ENCODE measurements at regions not wholly inside any gene's neighbourhood (a gene's known extent, or its start where the extent isn't known, plus 50 kb on each side); places are given as distances from the start of the nearest gene placed in this dataset.

DNA sequence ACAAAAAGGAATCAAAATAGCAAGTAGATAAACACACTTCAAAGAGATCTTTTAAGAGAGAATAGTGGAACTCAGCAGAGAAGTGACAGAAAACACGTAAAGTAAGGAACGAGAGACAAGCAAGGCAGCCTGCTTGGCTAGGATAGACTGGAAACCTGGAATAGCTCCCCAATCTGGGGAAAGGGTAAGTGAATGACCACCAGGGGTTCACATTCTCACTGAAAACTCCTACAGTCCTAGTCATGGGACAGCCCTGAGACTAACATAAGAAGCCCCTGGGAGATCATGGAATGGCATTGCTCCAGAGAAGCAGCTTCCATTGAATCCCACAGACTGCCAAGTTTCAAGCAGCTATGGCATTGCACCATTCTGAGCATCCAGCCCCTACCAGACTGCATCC, 363.6 kb upstream of the ARPP21 start:
- DNase-seq, result no peak
- WGBS, 2 donors, result 71 to 74% methylated on average over 2 of the region's 2 CpGs
- no peaks in the 10 kb centered on the region for H3K36me3 ChIP-seq
- H3K27me3 ChIP-seq, result no peaks in the 10 kb centered on the region
- no peak overlapping the region for H3K4me3 ChIP-seq
- no peaks in the 10 kb centered on the region for H3K9me3 ChIP-seq
- no peak for TF ChIP-seq POLR2A (IDR thresholded peaks at IDR 0.05)
- TF ChIP-seq, protein P1, sequence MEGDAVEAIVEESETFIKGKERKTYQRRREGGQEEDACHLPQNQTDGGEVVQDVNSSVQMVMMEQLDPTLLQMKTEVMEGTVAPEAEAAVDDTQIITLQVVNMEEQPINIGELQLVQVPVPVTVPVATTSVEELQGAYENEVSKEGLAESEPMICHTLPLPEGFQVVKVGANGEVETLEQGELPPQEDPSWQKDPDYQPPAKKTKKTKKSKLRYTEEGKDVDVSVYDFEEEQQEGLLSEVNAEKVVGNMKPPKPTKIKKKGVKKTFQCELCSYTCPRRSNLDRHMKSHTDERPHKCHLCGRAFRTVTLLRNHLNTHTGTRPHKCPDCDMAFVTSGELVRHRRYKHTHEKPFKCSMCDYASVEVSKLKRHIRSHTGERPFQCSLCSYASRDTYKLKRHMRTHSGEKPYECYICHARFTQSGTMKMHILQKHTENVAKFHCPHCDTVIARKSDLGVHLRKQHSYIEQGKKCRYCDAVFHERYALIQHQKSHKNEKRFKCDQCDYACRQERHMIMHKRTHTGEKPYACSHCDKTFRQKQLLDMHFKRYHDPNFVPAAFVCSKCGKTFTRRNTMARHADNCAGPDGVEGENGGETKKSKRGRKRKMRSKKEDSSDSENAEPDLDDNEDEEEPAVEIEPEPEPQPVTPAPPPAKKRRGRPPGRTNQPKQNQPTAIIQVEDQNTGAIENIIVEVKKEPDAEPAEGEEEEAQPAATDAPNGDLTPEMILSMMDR (IDR thresholded peaks at IDR 0.05), result no peak
- intact Hi-C loops (cut with DNase I), result no loop called here
- no peaks in the 10 kb centered on the region for H3K4me1 ChIP-seq
- H3K27ac ChIP-seq, result no peak overlapping the region

GRCh38 chr3:35276568-35276967, 362.8 kb upstream of the ARPP21 start:
- DNase-seq, result no peak
- Histone ChIP-seq H3K4me3 (no peak overlapping the region), H3K36me3 (no peaks in the 10 kb centered on the region), H3K9me3 (no peaks in the 10 kb centered on the region), H3K27me3 (no peaks in the 10 kb centered on the region), H3K27ac (no peak overlapping the region), H3K4me1 (no peaks in the 10 kb centered on the region)
- 100% methylated on average over 1 of the region's 1 CpG; no CpG with 5 or more reads in 1 of the 2 donors for WGBS, 2 donors
- intact Hi-C loops (cut with DNase I), result no loop called here
- no peak for TF ChIP-seq POLR2A (IDR thresholded peaks at IDR 0.05)
- TF ChIP-seq, protein P1 (IDR thresholded peaks at IDR 0.05), result no peak

GRCh38 chr3:35291471-35292236, 347.7 kb upstream of the ARPP21 start:
- intact Hi-C loops (cut with DNase I), result no loop called here
- Histone ChIP-seq H3K27me3 (no peaks in the 10 kb centered on the region), H3K4me3 (no peak overlapping the region), H3K36me3 (no peaks in the 10 kb centered on the region), H3K9me3 (no peaks in the 10 kb centered on the region), H3K4me1 (no peaks in the 10 kb centered on the region), H3K27ac (no peak overlapping the region)
- TF ChIP-seq, protein P1 (IDR thresholded peaks at IDR 0.05), result no peak
- TF ChIP-seq POLR2A (IDR thresholded peaks at IDR 0.05), result no peak
- DNase-seq, result no peak
- WGBS, 2 donors, result 62% methylated on average over 4 of the region's 4 CpGs

DNA sequence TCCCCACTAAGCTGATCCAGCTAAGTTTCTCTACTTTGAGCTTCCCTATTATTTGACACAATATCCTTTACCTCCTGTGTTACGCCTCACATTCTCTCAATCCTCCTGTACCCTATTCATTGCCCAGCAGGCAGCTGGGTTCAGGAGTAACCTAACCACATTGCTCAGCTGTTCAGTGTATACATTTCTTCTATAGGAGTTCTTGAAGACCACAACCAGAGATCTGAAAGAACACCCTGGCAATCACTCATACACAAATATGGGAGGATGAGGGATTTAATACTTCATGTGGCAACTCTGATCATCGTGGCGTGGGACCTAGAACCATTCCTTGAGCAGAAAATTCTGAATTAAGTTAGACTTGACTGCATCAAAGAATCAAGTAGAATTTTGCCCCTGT, 346.8 kb upstream of the ARPP21 start:
- Histone ChIP-seq H3K36me3 (no peaks in the 10 kb centered on the region), H3K4me3 (no peak overlapping the region), H3K27ac (no peak overlapping the region), H3K9me3 (no peaks in the 10 kb centered on the region), H3K27me3 (no peaks in the 10 kb centered on the region), H3K4me1 (no peaks in the 10 kb centered on the region)
- no peak for DNase-seq
- TF ChIP-seq POLR2A (IDR thresholded peaks at IDR 0.05), result no peak
- TF ChIP-seq, protein P1 (IDR thresholded peaks at IDR 0.05), result no peak
- intact Hi-C loops (cut with DNase I), result no loop called here
- WGBS, 2 donors, result 81 to 83% methylated on average over 3 of the region's 3 CpGs

GRCh38 chr3:35295906-35296305, 343.4 kb upstream of the ARPP21 start:
- no peak for DNase-seq
- no peak overlapping the region for H3K27ac ChIP-seq
- TF ChIP-seq POLR2A (IDR thresholded peaks at IDR 0.05), result no peak
- TF ChIP-seq, protein P1 (IDR thresholded peaks at IDR 0.05), result no peak
- WGBS, 2 donors, result 70 to 82% methylated on average over 2 of the region's 2 CpGs
- H3K4me1 ChIP-seq, result no peaks in the 10 kb centered on the region
- intact Hi-C loops (cut with DNase I), result no loop called here
- no peaks in the 10 kb centered on the region for H3K27me3 ChIP-seq
- H3K9me3 ChIP-seq, result no peaks in the 10 kb centered on the region
- H3K36me3 ChIP-seq, result no peaks in the 10 kb centered on the region
- no peak overlapping the region for H3K4me3 ChIP-seq

Measured in esophagus squamous epithelium (tissue), 5 donors.